ENCODE measurements at regions not wholly inside any gene's neighbourhood (a gene's known extent, or its start where the extent isn't known, plus 50 kb on each side); places are given as distances from the start of the nearest gene placed in this dataset.
A peak's percentile ranks its signal among the peaks of the same experiment; 100 is the strongest.

DNA sequence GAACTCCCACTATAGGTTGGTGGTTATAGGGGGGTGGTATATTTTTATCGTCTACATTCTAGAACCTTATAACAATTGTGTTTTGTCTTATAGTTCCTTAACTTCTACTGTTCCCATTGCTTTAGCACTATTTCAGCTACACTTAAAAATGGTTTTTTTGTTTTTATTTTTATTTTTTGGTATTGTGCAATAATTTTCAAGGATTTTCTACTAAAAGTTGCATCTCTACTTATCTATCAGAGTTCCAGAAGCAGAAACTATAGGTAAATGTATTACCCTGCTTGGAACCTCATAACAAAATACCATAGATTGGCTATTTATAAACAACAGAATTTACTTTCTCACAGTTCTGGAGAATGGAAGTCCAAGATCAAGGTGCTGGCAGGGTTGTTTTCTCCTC, 981.6 kb upstream of the CNTNAP5 start:
- H4K5ac ChIP-seq (ENCODE audit: insufficient read length, low read depth, low read length): no peak overlapping the region
- H2BK5ac ChIP-seq (ENCODE audit: low read depth, low read length): no peak overlapping the region
- no peak overlapping the region for H3K4ac ChIP-seq (replicated peaks; ENCODE audit: insufficient read length, low read depth, low read length)
- H4K91ac ChIP-seq (replicated peaks; ENCODE audit: insufficient read length, low read length): no peak overlapping the region
- no peak for FAIRE-seq
- no peak overlapping the region for H3K23ac ChIP-seq (ENCODE audit: insufficient read length)
- H3K36me3 ChIP-seq (ENCODE audit: control insufficient read depth in 2 of 4, insufficient read depth in 4 of 4, low read length in 3 of 4): no peaks in the 10 kb centered on the region
- H2AK5ac ChIP-seq (ENCODE audit: low read depth, low read length): no peak overlapping the region
- no peaks in the 10 kb centered on the region for H3K27me3 ChIP-seq (replicated peaks in 1 of 4; ENCODE audit: control insufficient read depth in 3 of 4, extremely low read depth in 1 of 4, insufficient read depth in 3 of 4, low read length in 3 of 4)
- H3K79me2 ChIP-seq (ENCODE audit: control insufficient read depth in 1 of 2, insufficient read depth in 2 of 2, low read length in 2 of 2): no peaks in the 10 kb centered on the region
- no peak overlapping the region for H3K27ac ChIP-seq (ENCODE audit: low read depth, low read length)
- no peak overlapping the region for H3K4me2 ChIP-seq (ENCODE audit: insufficient read depth in 1 of 2, low read depth in 2 of 2, low read length in 2 of 2)
- H3K9ac ChIP-seq (replicated peaks in 1 of 4; ENCODE audit: extremely low read depth in 1 of 4, low read depth in 3 of 4, low read length in 3 of 4): no peak overlapping the region
- TF ChIP-seq CEBPB (IDR thresholded peaks at IDR 0.05; ENCODE audit: low read depth, low read length) (peak; percentile 54; the same call in 1 of the 2 replicates), KDM4A (IDR thresholded peaks at IDR 0.05; ENCODE audit: low read depth, low read length, severe bottlenecking) (no peak), CREB1 (IDR thresholded peaks at IDR 0.05) (no peak), EGR1 (IDR thresholded peaks at IDR 0.05; ENCODE audit: borderline replicate concordance, low read depth, low read length) (no peak), SAP30 (IDR thresholded peaks at IDR 0.05; ENCODE audit: insufficient read depth, insufficient replicate concordance, low read length) (no peak), POLR2A (IDR thresholded peaks at IDR 0.05; ENCODE audit: control extremely low read depth in 1 of 2, low read depth in 2 of 2, low read length in 2 of 2) (no peak)
- no peaks in the 10 kb centered on the region for H3K79me1 ChIP-seq (ENCODE audit: low read depth, low read length)
- no peak overlapping the region for H3K4me3 ChIP-seq (ENCODE audit: extremely low read depth in 1 of 4, insufficient read depth in 2 of 4, low read depth in 3 of 4, low read length in 4 of 4)
- no peaks in the 10 kb centered on the region for H3K23me2 ChIP-seq (ENCODE audit: low read depth, low read length)
- ChIA-PET CTCF (ENCODE audit: partially characterized antibody) (interaction anchor here (1.3 kb wide), 1 partner anchor 9 kb away, joined by 3 read pairs; no protein-coding TSS in a partner anchor), POLR2A (ENCODE audit: partially characterized antibody) (no interaction called here)
- no peaks in the 10 kb centered on the region for H3K4me1 ChIP-seq (replicated peaks in 1 of 4; ENCODE audit: control insufficient read depth in 3 of 4, insufficient read depth in 4 of 4, low read length in 3 of 4)
- no peaks in the 10 kb centered on the region for H3K9me3 ChIP-seq (ENCODE audit: insufficient read depth in 2 of 2, low read depth in 1 of 2, low read length in 1 of 2)
- H2AFZ ChIP-seq (ENCODE audit: low read length): no peak overlapping the region
- H2BK20ac ChIP-seq (ENCODE audit: low read length): no peak overlapping the region
- H2BK12ac ChIP-seq (ENCODE audit: low read depth, low read length): no peak overlapping the region
- no peak overlapping the region for H3K18ac ChIP-seq (ENCODE audit: extremely low read depth, low read length)
- no peaks in the 10 kb centered on the region for H4K20me1 ChIP-seq (replicated peaks in 1 of 2; ENCODE audit: control insufficient read depth in 1 of 2, insufficient read depth in 2 of 2, low read length in 2 of 2)
- H2BK120ac ChIP-seq (replicated peaks; ENCODE audit: low read depth, low read length): no peak overlapping the region
- H3K14ac ChIP-seq (ENCODE audit: insufficient read length): no peak overlapping the region
- H2BK15ac ChIP-seq (ENCODE audit: low read length): no peak overlapping the region
- H3K56ac ChIP-seq (replicated peaks; ENCODE audit: insufficient read length, low read depth, low read length): no peak overlapping the region
- WGBS, 2 experiments (ENCODE audit: extremely low coverage in 1 of 2, insufficient coverage in 1 of 2, insufficient read length in 1 of 2, insufficient replicate concordance in 2 of 2, low coverage in 1 of 2, low lambda C conversion rate in 2 of 2, missing lambda C conversion rate in 1 of 2): 100% methylated on average over 1 of the region's 1 CpG; no CpG with 5 or more reads in 1 of the 2 experiments
- no peak for DNase-seq (ENCODE audit: low read depth in 1 of 2, low spot score in 2 of 2)
- no peak overlapping the region for H4K8ac ChIP-seq (ENCODE audit: extremely low read depth, insufficient read depth, low read length)
